NCI-H2196 (cell line): ENCODE measurements at regions not wholly inside any gene's neighbourhood (a gene's known extent, or its start where the extent isn't known, plus 50 kb on each side); places are given as distances from the start of the nearest gene placed in this dataset.

Experiments
- DNase-seq: peaks from one replicate; lab custom pipeline; 2025; ENCODE audit not compliant: unreplicated experiment; lab: John Stamatoyannopoulos, UW

DNA sequence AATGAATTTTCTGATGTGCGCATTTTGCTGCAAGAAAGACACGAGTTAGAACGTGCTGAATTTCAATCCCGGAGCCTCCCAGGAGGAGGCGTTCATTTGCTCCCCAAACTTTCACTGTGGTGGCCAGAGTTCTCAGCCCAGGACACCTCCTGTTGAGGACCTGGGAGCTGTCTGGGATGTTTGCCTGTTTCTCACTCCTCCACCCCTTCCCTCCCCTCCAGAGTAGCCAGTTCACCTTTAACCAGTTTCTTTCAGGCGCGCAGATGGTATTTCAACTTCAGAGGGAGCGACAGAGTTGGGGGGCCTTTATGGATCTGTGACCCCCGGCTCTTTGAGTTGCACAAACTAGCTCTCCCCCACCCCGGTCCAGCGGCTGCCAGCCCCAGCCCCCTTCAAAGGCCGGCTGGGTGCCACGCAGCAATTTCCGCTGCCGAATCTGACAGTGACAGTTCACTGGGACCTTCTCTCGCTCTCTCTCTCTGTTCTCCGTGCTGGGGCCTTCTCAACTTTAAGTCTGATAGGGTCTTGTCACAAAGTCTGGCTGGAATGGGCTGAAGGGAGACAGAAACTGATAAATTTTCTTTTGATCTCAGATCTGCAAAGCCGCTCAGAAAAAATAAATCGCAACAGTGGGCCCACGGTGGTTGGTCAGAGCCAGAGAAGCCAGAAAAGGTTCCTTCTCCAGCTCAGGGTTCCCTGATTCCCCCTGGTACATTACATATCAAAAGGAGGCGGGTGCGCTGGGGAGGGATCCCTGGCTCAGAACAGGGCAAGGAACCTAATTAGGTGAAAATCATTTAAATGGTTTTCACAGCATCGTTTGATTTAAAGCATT, 100.0 kb upstream of the STX18 start:
- DNase-seq, result no peak

DNA sequence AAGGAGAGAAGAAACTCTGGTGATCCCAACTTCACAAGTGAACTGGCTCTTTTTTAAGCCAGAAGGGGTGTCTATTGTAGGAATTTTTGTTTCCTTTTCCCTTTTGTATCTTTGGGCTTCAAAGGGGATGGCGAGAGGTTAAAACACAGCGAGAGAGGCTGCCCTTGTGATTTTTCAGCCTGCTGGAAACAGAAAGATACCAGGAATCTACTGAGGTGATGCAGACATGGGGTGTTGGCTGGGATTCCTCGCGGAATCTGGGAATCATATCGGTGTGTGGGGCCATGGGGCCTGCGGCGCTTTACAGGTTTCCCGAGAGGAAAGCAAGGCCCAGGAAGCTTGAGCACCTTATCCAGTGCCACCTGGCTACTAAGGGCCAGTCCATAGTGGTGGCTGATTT, 99.4 kb upstream of the STX18 start:
- DNase-seq, result no peak

DNA sequence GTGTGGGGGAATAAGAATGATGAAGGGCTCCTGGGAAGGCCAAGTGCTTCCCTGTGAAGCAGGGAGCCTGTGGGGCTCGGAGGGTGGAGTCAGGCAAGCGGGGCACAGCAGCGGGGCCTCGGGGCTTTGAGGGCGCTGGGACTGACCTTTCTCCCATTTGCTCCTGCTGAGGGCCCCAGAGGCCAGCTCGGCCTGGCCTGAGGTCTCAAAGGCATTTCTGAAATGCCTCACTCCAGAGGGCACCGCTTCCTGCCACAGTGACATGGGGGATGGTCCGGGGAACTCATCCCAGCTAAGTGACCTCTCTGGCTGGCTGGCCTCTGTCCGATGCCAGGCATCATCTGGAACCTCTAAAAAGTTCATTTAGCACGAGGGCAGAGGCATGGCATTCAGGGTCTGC, 98.8 kb upstream of the STX18 start:
- DNase-seq, result no peak

DNA sequence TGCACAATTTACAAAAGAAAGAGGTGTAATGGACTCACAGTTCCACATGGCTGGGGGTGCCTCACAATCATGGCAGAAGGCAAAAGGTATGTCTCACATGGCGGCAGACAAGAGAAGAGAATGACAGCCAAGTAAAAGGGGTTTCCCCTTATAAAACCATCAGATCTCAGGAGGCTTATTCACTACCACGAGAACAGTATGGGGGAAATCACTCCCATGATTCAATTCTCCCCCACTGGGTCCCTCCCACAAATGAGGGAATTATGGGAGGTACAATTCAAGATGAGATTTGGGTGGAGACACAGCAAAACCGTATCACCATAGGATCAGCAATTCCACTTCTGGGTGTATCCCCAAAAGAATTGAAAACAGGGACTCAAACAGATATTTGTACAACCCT, 97.5 kb upstream of the STX18 start:
- DNase-seq, result no peak

DNA sequence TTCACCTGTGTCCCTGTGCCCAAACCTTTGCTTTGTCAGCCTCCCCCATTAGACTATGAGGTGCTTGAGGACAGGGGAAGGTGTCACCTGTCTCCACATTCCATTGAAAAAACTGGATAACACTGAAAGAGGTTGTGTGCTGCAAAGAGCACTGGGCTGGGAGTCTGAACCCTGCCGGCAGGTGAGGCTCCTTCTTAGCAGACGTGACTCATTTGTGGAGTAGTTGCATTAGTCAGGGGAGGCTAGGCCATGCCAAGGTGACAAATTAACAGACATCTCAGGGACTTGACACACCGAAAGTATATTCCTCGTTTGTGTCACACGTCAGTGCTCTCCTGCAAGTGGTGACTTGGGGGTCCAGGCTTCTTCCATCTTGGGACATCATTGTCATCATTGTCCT, 95.9 kb upstream of the STX18 start:
- DNase-seq, result no peak

DNA sequence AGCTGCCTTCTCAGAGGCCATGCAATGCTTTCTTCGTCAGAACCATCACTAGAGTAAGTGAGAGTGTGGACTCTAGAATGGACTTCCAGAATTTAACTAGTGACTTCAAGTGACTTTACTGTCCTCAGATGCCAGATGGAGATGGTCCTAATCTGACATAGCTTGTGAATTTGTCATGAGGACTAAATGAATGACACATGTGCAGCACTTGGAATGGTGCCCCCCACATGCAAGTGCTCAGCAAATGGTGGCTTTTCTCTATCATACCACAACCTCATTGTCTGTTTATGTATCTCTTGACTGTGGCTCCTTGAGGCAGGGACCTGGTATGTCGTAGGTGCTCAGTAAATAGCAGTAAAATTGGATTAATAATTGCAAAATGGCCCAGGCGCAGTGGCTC, 91.6 kb upstream of the STX18 start:
- no peak for DNase-seq

DNA sequence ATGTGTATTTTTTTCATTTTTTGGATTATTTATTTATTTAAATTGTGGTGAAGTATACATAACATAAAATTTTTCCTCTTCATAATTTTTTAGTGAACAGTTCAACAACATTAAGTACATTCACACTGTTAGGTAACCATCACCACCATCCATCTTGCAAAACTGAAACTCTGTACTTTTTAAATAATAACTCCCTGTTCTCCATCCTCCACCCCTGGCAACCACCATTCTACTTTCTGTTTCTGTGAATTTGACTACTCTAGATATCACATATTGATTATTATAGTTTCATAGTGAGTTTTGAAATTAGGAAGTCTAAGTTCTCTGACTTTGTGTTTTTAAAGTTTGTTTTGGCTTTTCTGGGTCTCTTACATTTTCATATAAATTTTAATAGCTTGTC, 89.3 kb upstream of the STX18 start:
- no peak for DNase-seq

DNA sequence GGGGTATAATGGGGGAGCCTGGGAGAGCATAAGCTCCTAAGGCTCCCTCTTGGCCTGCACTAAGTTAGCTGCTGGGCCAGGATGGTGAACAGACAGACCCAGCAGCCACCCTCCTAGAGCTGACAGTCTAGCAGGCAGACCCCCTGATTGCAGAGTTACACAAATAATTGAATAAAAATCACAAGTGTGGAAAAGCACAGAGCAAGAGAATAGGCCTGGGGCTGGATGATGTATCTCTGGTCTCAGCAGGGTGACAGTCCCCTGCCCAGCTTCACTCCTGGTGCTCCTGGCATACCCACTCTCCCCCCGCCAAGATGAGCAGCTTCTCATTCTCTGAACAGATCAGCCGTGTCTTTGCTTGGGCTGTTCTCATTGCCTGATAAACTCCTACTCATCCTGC, 86.1 kb upstream of the STX18 start:
- DNase-seq, result no peak

DNA sequence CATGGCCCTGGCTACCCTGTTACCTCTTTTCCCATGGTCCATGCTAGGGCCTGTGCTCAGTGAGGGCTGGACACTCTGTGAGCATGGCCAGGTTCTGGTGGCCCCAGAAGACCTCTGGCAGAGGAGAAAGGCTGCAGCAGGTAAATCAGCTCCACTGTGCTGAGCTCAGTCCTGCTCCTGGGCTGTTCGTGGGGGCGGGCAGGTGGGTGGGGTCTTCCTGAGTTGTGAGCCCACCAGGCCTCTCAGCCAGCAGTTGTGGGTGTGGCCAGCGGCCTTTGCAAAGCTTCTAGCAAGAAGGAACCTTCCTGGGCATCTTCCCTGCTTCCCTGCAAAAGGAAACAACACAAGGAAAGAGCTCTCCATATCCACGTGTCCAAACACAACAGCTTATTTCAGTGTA, 85.3 kb upstream of the STX18 start:
- no peak for DNase-seq

DNA sequence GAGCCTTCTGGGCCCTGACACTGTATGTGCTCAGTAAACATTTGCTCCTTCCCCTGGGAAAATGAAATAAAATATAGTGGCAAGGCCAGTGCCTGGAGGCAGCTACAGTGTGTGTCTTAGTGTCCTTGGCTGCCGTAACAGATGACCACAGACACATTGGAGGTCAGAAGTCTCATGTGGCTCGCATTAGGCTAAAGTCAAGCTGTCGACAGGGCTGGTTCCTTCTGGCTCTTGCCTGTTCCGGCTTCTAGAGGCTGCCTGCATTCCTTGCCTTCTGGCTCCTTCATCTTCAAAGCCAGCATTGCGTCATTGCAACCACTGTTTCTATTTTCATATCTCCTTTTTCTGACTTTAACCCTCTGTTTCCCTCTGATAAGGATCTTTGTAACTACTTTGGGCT, 83.6 kb upstream of the STX18 start:
- no peak for DNase-seq

DNA sequence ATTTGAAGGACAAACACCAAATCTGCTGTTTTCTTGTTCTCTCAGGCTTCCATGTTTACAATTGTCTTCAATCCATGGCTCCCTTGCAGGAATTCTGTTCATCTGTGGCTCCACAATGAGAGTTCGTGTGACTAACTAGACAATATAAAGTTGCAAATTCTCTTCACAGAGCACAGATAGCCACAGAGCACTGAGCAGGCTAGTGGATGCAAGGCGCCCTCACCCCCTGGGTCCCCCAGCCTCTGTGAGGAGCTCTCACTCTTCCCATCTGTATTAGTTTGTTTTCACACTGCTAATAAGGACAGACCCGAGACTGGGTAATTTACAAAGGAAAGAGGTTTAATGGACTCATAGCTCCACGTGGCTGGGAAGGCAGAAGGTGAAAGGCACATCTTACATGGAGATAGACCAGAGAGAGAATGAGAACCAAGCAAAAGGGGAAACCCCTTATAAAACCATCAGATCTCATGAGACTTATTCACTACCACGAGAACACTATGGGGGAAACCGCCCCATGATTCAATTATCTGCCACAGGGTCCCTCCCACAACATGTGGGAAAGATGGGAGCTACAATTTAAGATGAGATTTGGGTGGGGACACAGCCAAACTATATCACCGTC, 82.5 kb upstream of the STX18 start:
- no peak for DNase-seq

DNA sequence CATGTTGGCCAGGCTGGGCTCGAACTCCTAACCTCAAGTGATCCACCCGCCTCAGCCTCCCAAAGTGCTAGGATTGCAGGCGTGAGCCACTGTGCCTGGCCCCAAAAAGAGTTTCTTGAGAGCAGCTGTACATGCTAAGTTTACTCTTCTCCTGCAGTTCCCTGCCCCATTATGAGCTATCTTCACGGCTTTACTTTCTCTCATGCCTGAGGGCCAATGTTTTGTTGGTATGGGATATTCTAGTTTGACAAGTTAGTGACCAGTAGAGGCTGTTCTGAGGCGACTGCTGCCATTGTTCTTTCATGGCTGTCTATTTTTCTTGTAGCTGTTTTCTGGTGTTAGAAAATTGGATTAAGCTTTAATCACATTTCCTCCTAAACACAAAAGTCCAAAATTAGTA, 78.0 kb upstream of the STX18 start:
- DNase-seq, result no peak

DNA sequence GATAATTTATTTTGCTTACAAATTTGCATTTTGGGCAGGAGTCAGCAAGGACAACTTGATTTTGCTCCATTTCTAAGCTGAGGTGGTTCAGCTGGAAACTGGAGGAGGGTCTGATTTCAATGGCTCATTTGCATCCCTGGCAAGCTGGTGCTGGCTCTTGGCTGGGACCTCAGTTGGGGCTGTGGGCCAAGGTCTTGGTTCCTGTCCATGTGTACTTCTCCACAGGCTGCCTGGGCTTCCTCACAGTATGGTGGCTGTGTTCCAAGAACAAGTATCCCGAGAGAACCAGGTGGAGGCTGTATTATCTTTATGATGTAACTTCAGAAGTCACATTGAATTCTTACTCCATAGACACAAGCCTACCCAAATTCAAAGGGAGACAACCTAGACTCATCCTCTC, 77.0 kb upstream of the STX18 start:
- DNase-seq, result peak; percentile 83

DNA sequence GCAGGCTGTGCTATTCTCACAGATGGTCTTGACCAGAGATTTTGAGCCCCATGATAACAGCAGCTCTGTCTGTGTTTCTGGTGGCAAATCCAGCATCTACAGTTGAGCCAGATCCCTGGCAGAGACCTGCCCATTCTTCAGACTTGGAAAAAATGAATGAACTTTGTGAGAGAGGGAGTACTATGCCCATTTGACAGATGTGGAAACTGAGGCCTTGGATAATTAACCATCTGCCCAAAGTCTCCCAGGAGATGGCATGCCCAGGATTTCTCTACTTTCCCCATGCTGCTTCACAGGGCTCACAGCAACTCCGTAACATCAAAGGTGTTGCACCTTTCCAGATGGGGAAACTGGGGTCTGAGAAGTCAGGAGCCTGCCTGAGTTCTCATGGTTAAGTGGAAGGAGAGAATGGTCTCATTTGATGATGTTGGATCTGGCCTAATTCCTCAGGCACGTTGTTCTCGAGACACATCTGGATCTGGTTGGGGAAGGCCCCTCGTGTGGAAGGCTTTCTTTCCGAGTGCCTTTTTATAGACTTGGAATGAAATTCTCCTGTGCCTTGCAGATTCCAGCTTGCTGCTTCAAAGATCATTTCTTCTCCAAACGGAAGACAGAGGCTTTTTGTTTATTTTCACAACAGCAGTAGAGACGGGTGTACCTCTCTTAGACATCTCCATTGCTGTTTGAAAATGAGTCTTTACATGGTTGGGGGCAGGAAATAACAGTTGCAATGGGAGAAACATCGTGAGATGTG, 73.3 kb upstream of the STX18 start:
- DNase-seq, result no peak

DNA sequence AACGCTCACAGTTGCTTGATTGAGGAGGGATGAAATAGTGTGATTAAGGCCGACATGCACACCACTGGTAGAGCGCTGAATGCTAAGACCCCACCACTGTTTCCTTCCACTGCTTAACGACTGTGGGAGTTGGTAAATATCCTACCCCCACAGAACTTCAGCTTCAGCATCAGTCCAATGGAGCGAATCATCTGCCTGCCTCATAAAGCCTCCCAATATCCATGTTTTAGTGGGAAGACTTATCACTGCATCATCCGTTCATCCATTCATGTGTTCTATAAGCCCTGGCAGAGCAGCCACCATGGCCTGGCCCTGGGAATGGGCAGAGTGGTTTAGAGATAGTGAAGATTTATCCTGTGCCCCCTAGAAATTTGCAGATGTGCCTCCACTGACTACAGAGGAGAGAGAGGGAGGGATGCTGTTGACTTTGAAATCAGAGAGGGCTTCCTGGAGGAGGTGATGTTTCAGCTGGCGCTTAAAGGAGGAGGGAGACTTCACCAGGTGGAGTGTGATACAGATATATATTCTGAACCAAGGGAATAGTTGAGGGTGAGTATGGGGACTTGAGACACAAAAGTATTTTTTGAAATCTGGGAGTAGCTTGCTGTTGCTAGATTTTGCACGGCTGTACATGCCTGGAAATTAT, 71.9 kb upstream of the STX18 start:
- no peak for DNase-seq

DNA sequence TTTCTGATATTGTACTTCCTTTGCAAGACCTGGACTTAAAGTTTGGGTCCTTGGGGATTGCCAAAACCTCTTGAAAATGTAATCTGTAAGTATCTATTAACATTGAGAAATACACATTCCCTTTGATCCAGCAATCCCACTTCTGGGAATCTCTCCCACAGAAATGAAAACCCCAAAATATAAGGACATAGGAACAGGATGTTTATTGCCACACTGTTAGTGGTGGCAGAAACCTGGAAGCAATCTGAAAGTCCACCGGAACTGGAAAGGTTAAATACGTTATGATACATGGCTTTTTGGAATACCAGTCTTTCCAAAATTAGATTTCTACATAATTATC, 71.2 kb upstream of the STX18 start:
- no peak for DNase-seq

DNA sequence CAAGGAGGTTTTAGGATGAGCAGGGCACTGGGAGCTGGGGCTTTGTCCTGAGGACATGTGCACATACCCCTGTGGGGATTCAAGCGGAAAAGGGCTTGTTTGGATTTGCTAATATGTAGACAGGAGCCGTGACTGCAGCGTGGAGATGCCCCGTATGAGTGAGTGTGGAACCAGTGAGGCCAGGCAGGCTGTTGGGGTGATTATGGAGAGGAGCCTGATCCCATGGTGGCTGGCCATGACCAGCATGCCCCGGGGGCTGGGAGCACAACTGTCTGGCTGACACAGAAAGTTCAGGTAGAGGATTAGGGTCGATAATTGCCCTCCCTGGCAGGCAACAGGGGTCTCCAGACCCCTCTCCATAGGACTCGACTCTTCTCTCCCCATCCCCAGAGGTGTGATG, 68.8 kb upstream of the STX18 start:
- DNase-seq, result no peak

DNA sequence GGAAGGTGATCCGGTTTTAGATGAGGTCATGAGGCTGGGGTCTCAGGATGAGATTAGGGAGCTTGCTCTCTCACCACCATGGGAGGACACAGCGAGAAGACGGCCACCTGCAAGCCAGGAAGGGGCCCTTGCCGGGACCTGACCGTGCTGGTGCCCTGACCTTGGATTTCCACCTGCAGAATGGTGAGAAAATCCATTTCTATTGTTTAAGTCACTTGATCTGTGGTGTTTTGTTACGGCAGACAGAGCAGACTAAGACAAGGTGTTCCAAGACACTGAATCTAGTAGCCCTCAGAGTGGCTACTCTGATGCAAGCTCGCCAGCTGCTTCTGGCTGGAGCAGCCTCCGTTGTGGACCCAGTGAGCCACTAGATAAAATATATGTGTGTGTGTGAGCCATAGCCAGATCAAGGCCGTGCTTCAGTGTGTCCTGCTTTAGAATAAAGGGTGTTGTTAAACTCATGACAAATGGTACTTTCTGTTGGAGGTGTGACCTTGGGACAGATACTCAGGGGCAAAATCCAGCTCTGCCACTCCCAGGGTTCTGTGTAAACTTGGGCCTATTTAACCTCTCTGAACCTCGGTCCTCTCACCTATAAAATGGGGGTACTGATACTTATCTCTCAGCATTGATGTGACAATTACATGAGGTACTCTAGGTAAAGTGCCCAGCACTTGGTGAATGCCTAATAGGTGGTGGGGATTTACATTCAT, 67.9 kb upstream of the STX18 start:
- DNase-seq, result peak; percentile 11

DNA sequence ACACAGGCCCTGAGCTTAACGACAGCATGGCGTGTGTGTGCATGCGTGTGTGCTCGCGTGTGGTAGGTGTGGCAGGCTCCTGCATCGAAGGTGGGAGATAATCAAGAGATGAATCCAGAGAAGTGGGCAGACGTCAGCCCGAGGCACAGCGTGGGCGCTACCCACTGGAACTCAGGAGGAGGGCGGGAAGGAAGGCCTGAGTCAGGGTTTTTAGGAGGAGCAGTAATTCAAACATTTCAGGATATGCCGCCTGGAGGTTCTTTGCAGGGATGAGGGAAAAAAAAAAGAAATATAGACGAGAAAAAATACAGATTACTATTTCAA, 66.3 kb upstream of the STX18 start:
- no peak for DNase-seq

DNA sequence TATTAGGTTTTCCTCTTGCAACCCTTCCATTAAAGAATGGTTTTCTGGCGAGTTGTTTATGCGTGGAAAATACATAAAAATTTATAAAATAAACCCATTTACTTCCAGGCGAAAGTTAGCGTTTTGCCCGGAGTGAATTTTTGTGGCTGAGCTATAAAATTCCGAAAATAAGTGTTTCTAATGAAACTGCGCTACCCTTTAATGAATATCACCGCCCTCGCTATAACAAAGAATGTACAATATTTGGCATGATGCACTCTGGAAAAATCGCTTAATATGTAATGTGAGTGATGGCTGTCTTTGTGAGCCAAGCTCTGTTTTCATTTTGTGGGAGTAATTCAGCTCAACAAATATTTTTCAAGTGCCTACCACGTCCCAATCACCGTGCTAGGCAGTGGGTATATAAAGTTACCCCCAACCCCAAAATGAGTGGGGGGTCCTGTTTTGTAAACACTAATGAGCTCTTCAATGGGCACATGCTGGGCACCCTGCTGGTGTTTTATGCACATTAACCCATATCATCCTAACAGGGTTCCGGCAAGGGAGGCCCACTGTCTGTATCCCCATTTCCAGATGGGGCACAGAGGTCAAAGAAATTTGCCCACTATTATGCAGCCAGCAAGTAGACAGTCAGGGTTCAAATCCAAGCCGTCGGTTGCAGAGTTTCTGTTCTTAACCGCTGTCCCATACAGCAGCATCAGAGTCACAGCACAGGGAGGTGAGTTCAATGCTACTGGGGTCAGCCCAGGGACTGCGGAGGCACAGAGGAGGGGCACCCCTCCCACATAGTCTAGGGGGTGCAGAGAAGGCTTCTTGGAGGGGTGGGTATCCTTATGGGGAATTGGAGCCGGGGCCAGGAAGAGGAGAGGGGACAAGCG, 65.7 kb upstream of the STX18 start:
- no peak for DNase-seq
